CD4-positive, alpha-beta T cell treated with Interleukin-4 for 4 hours (primary cell): ENCODE measurements at regions not wholly inside any gene's neighbourhood (a gene's known extent, or its start where the extent isn't known, plus 50 kb on each side); places are given as distances from the start of the nearest gene placed in this dataset.

Source experiments
- DNase-seq: peaks from one replicate; pipeline ENCODE4 v3.0.0-alpha.2; 2020

GRCh38 chr1:238892612-238893011, 493.8 kb upstream of the CHRM3 start:
- no peak for DNase-seq

GRCh38 chr1:238861342-238862066, 524.9 kb upstream of the CHRM3 start:
- DNase-seq: no peak

DNA sequence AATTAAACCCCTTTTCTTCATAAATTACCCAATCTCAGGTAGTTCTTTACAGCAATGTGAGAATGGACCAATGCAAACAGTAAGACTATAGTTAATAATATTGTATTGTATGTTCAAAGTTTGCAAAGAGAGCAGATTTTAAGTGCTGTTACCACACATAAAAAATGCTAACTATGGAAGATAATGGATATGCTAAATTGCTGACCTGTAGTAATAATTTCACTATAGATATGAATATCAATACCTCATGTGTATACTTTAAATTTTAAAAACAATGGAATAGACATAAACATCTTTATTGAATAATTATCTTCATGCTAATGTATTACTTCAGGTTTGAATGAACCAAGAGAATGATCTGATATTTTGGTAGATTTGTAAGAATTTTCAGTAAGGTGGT, 552.4 kb upstream of the CHRM3 start:
- no peak for DNase-seq

DNA sequence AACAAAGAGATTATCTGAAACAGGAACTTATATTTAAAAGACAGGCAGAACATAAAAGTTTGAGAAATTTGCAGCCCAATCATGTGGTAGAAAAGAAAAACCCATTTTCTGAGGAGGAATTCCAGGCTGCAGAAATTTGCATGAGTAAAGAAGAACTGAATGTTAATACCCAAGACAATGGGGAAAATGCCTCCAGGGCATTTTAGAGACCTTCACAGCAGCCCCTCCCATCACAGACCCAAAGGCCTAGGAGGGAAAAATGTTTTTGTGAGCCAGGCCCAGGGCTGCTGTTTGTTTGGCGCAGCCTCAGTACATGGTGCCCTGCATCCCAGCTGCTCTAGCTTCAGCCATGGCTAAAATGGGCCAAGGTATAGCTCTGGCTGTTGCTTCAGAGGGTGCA, 554.3 kb upstream of the CHRM3 start:
- DNase-seq: no peak

DNA sequence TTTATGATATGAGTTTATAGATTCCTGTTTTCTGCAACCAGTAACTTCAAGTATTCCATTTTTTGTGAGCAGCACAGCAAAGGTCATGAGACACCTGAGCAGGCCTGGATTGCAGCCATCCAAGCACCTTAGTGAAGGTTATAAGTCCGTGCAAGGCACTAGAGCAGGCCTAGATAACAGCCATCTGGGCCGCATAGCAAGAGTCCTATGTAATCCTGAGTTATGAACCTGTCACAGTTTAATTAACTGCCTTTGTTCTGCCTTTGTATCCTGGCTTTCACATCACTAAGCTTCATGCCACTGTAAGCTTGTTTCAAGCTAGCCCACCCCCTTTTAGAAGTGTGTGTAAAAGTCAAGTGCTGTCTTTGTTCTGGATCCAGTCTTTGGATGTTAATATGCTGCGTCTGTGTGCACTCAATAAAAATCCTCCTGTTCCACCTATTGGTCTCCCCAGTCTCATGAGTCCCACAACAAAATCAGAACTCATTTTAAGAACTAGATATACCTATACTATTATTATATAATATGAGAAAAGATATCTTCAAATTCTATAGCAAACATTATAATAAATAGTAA, 556.2 kb upstream of the CHRM3 start:
- no peak for DNase-seq

GRCh38 chr1:238826891-238827290, 559.5 kb upstream of the CHRM3 start:
- no peak for DNase-seq

DNA sequence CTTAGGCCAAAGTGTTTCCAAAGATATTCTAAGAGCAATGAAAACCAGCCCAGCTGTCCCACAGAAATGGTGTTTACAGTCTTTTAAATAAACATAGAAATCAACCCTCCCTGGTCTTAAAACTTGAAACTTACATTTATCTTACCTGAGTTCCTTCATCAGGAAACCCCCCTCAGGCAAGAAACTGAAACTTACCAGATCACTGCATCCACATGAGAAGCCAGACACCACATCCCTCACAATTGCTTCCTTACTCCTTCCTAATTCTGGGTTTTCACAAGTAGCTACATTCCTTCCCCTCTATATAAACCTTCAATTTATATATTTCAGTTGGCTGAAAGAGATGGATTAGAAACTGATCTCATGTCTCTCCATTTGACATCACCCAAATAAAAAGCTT, 563.0 kb upstream of the CHRM3 start:
- DNase-seq: no peak

- DNase-seq: no peak
Measured at GRCh38 chr1:238811211-238811879, 575.0 kb upstream of the CHRM3 start.

- DNase-seq: no peak
Measured at GRCh38 chr1:238790882-238791281, 595.5 kb upstream of the CHRM3 start.

DNA sequence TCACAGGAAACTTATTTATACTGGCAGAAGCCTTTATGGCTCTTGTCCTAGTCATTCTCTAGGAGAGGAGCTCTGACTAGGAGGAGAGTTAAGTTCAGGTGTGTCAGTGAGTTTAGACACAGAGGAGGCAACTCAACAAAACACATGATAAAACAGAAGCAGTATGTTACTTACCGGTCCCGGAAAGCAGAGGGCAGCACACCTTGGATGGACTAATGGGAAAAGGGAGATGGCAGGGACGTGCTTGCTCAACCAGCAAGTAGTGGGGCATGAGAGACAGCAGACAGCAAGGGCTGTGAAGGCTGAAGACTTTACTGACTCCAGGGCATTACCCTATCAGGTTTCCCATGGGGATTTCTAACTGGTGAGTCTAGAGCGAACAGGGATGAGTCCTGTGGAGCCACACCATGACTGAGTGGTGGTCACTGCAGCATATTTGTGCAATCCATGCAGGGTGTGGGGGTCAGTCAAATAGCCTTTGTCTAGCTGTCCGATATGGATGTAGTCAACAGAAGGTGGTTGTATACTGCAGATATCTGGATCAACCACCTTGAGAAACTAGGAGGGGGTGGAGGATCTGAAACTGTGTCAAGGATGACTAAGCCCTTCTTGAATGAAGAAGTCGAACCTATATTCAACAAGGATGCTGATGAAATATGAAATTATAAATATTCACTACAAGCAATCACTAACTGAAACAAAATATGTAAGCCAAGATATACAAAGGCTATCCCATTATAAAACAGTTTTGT, 596.3 kb upstream of the CHRM3 start:
- DNase-seq: no peak

- no peak for DNase-seq
Measured at GRCh38 chr1:238787471-238787870, 598.9 kb upstream of the CHRM3 start.

DNA sequence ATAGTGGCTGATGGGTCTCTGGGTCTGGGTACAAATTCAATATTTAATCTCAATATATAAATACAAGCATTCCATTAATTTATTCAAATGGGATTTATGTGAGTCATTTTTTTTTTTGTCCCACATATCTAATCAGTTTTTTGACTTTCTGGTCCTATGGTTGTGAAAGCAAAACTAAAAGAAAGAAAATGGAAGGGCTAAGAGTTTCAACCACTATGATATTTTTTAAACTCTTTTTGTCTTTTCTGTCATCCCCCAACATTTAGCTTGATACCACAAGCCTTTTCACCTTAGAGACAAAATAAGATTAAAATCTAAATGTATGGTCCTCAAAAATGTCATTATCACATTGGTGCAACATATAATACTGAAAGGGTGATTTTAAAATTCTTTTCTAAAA, 602.7 kb upstream of the CHRM3 start:
- DNase-seq: no peak

DNA sequence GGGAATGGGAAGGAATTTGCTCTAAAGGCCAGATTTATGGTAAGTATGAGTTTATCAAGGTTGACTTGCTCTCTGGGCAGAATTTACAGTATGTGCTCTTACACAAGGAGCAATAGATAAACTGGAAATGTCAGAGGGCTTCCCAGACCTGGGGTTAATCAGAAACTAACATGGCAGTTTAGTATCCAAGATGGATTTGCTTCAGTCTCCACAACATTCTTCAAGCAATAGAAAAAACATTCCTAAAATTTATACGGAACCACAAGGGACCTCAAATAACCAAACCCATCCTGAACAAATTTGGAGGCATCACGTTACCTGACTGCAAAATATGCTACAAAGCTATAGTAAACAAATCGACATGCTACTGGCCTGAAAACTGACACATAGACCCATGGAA, 606.7 kb upstream of the CHRM3 start:
- no peak for DNase-seq

DNA sequence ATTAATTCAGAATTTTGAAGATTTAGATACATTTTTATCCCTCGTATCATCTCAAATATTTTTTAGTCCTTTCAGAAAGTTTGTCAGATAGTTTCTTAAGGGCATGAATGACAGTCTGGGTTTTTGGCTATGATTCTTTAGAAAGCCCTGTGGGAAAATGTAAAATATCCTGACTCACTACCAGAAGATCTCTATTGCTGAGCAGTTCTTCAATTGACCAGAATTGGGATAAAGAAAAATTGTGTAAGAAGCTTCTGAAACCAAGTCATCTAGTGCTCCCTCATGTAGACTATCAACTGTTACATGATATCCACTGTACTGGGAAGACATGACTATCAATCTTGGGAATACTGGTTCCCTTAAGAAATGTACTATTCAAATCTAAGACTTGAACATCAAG, 608.3 kb upstream of the CHRM3 start:
- no peak for DNase-seq

GRCh38 chr1:238777551-238777950, 608.8 kb upstream of the CHRM3 start:
- DNase-seq: no peak

DNA sequence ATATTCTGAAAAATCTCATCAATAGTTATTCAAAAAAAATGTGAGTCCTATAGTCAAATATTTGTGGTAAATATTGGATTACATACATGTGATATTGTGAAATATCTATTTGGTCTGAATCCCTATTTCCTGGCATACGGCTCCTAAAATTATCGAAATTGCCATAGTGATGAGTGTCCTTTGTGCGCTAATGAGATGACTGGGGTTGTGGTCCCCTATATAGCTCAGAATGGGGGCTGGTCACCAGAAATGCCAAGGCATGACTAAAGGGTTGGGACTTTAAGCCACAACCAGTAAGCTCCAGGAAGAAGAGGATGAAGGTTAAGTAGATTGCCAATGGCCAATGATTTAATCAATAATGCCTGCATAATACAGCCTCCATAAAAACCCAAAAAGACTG, 610.2 kb upstream of the CHRM3 start:
- no peak for DNase-seq

DNA sequence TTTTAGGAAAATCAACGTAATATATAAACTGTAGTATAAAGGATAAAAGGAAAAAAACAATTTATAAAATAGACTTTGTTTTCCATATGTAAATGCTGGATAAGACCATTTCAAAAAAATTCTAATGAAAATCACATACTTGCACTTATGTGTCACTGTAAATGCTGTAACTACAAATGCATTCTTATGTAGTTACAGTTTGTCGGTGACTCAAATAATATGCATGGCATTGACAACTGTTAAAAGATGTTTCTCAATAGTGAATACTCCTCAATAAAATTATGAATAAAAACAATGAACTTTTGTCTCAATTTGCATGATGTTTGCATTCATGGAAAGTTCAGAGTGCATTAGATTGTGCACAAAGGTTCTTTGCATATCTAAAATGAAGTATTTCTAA, 614.0 kb upstream of the CHRM3 start:
- DNase-seq: no peak

DNA sequence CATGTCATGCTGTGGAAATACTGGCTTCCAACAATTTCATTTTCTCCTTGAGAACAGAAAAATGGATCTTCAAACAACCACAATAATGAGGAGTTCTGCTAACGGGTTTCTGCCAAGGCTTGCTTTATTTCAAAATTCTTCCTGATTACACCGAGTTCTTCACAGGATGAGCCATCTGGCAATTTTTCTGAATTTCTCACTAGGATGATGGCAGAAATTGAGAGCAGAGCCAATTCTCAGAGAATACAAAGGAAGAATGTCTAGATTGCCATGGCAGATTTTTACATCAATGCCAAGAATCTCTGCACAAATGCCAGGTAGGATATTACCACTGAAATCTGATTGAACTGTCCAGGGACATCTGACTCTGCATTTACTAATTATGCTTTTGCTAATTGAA, 619.0 kb upstream of the CHRM3 start:
- no peak for DNase-seq

DNA sequence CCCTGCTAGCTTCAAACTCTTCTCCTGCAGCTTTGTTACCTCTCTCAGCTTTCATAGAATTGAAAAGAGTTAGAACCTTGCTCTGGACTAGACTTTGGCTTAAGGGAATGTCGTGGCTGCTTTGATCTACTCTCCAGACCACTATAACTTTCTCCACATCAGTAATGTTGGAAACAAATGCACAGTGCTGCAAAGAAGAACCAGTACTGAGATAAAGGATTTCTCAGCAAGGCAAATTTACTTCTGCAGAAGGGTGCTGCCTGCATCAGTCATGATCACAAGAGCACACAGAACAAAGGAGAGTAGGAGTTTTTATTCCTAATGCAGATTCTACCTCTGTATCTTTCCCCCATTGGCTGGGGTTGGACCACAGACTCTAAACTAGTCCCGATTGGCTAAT, 621.6 kb upstream of the CHRM3 start:
- DNase-seq: no peak

GRCh38 chr1:238753252-238753651, 633.1 kb upstream of the CHRM3 start:
- no peak for DNase-seq

DNA sequence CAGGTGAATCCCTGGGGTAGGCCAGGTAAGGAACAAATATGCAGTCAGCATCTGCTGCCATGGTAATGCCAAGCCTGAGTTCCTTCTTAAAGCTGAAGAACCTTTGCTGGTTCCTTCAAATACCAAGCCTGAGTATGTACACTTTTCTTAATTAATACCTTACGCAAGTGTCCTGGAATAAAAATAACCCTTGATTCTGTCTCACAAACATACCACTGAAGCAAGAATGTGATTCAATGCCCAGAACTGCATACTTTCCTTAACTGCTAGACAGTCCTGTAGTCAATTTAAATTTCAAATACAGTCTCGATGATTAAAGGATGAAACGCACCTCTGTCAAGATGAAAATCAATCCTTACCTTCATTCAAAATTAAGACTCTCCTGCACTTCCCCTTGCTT, 634.0 kb upstream of the CHRM3 start:
- no peak for DNase-seq

DNA sequence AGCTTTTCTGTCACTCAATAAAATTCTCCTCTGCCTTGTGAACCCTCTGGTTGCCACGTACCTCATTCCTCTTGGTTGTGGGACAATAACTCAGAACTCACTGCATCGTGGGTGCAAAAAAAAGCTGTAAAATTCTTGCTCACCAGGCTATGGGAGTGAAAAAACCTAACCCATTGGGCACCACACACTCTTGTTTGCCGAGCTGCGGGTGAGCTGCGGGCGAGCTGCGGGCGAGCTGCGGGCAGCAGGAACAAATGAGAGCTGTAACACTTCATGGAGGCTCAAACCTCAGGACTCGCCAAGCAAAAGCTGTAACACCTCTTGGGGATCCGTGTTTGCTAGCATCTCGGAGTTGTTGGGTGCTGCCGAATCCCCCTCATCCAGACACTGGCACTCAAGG, 641.3 kb upstream of the CHRM3 start:
- DNase-seq: no peak

GRCh38 chr1:238738892-238739291, 647.5 kb upstream of the CHRM3 start:
- no peak for DNase-seq

DNA sequence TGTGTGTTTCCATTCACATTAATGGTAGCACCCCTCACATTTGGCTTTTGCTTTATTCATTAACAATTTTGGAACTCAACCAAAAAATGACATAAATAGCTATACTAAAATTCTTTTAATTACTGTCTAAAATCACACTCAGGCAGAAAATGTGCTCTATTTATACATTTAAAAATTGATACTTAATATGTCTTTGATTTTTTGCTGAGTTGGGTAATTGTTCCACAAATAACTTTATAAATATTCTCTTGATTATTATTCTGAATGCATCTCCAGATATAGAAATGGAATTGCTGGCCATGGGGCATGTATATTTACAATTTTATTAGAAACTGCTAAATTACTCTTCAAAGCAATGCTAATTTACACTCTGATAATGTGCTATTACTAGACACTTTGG, 658.7 kb upstream of the CHRM3 start:
- DNase-seq: no peak
